ENCODE measurements at regions not wholly inside any gene's neighbourhood (a gene's known extent, or its start where the extent isn't known, plus 50 kb on each side); places are given as distances from the start of the nearest gene placed in this dataset.

DNA sequence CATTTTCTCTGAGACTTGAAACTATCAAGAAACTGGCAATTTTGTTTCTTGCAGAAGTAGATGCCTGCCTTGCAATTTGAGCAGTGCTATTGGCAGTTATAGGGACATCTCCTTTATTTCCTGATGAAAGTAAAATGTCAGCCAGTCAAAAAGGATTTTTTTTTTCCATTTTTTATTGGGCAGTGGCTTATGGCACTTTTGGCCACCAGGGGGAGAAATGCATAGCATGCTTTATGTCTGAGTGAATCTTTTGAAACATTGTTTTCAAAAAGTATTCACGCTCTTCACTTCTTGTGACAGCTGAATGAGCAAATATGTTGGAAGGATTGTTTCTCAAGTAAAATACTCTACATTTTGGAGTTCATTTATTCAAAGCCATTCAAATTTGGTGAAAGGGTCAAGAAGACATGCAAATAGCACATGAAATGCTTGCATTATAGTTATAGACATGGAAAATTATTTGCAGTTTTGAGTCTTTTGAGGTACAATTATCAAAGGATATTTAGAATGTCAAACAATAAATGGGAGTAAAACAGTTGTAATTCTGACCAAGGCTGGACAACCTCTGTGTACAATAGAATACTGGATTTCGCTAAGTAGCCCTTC is 491.0 kb downstream of the CDH2 start:
- DNase-seq = no peak

DNA sequence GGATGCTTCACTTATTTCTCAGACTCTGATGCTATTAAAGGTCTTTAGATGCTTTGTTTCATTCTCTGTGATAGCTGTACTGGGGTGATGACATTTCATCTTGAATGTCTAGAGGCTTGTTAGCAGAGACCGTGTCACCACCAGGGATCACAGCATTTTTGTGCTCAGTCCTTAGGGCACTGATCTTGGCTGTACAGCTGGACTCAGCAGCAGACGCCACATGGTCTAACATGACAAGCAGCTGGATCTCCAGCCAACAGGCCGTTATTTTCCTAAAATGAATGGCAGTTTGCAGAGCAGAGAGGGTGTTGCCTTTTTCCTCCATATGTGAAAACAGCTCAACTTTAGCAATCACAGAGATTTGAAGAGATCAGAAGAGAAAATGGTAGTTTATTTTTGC is 491.8 kb downstream of the CDH2 start:
- no peak for DNase-seq

DNA sequence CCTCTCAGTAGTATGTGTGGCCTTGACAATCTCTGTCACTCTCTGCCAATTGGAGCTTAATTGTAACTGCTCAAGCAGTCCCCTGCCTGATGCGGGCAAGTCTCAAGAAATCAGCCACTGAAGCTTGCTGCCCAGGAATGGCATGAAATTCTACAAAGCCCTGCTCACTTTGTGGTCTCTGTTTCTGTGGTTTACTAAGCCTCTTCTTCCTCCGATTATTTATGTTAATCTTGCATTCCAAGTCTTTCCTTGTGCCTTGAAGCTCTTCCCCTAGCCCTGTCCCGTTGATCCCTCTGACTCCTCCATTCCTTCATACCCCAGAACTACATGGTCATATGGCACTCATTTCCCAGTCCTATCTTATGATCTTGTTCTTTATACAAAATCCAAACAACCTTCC is 489.3 kb upstream of the CHST9 start:
- DNase-seq = no peak

DNA sequence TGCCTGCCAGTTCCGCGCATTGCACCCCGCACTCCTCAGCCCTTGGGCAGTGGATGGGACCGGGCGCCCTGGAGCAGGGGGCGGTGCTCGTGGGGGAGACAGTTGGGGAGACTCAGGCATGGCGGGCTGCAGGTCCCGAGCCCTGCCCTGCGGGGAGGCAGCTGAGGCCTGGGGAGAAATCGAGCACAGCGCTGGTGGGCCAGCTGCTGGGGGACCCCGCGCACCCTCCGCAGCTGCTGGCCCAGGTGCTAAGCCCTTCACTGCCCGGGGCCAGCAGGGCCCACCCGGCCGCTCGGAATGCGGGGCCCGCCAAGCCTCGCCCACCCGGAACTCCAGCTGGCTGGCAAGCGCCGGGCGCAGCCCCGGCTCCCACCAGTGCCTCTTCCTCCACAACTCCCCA is 488.8 kb upstream of the CHST9 start:
- no peak for DNase-seq

DNA sequence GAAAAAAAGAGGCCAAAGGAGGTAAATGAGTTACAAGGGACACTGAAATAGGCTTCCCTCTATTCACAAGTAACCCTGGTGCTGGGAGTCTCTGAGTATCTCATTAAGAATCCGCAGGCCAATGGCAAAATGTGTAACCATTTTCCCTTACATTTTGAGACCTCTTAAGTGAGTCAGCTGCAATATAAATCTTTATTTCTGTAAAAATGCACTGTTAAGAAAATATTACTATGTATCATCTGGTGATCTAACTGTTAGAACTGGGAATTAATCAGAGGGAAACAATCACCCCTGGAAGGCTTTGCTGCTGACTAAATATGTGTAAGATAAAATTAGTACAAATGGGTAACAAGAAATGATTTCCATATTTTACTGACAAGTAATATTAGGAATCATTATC is 483.1 kb upstream of the CHST9 start:
- no peak for DNase-seq

DNA sequence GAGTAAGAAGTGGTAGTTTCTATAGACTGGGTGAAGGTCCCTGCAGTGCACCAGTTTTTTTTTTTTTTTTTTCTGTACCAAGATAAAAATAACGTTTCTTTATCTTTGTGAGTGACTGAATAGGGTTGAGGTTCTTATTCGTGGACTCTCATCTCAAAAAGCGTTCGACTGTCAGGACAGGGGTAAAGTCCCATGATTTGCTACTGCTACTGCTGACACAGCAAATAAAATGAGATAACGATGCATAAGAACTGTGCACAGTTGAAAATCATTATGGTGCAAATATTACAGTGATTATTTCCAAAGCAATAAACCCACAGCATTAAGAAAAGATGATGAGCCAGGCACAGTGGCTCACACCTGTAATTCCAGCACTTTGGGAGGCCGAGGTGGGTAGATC is 482.0 kb upstream of the CHST9 start:
- no peak for DNase-seq

DNA sequence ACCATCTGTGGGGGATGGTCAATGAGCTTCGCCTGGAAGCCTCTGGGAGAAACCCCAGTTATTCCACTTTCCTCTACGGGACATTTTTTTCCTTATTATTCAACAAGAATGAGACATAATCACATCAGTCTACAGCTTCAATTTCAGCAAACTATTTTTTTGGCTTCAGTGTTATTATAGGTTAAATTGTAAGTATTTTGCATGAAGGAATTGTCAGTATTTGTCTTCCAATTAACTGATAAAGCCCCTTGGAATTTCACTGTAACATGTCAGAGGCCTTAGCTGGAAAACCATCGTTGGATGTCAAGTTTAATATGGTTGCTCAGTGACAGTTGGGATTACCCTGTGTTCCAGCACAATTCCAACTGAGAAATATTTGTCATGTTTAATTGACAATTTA is 480.9 kb upstream of the CHST9 start:
- no peak for DNase-seq

DNA sequence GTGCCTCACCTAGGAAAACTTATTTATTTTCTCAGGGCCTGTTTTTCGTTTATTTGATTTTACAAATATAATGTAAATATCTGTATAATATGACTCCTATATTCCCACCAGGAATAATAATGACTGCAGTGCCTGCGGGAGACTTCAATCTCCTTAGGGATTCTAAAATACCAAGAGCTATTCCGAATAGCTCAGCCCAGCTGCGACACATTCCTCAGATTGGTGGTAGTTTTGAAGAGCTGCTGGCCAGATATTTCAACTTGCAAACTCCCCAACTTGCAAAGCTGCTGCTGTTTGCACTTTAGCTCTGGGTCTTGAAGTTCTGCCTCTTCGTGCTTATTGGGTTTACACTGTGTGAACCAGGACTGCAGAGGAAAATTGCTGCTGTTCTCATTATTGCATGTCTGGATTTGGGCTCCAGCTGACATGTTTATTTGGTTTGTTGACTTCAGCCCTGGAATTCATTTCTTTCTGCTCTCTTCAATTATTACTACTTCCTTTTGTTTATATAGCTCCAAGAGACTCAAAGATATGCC is 480.2 kb upstream of the CHST9 start:
- no peak for DNase-seq

DNA sequence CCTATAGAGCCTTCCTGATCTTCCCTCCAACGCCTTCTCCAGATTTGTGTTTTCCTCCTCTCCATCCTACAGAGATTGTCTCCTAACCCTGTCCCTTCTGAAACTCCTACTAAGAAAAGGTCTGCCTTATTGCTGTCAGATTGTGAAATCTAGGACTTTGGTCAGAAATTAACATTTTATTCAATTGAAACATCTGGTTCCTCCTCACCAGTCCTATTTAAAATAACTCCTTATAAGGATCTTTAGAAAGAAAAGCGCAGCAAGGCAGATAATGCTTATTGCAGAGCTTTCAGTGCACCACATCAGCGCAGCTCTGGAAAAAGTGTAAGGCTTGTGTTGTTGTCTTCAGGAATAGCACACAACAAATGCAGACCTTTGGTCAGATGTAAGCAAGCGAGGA is 477.8 kb upstream of the CHST9 start:
- DNase-seq = no peak

DNA sequence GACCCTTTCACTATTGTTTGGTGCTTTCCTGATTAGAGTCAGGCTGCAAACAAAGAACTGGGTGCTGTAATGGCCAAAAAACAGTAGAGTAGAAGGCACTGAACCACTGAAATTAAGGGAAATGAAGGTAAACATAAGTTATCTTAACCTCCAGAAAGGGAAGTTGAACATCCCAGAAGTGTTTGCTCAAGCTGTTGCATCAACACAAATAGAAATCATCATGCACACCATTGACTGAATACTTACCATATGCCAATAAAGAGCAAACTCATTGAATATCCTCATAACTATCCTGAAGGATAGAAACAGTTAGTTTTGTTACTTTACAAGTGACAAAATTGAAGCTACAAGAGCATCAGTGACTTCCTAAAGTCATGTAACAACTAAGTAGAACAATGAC is 477.4 kb upstream of the CHST9 start:
- no peak for DNase-seq

DNA sequence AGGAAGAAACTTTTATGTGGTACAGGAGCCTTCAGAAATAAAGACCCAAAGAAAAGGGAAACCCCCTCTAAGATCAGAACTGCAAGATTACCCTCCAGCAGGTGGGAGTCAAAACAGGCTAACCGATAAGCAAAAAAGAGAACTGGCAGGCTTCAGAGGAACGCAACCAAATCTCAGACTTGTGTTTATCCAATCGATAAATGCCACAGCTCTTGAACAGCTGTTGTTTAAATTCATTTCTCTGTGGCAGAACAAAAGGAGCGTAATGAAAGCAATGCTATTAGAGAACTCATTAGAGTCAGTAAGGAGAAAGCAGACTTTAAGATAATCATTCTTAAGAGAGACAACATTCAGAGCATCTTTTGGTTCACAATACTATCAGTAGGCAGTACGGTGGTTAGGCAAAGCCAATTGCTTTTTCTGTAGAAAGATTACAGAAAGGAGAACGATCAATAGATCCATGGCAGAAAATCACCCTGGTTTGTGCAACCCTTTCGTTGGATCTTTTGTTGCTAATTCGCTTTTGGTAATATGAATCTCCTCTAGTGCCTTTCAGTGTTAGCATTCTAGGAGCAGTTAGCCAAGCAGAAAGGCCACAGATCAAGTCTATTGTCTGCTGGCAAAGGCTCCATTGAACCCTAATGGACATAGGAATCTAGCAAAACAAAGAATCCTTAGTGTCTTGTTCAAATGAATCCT is 476.4 kb upstream of the CHST9 start:
- no peak for DNase-seq

DNA sequence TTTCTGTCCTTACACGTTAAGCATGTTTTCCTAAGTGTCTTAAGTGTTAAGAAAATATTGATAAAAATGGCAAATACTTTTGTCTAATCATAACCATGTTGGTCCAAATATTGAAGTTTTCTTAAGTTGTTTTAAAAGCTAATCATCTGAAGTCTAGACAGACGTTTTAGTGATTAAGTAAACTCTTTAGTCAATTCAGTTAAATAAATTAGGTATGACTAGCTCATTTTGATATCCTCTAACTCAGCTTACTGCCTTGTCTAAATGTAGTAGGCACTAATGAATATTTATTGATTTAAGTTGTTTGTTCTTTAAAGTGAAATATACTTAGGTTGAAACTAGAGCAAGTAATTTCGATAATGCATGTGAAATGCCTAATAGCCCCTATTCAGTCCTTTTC is 471.8 kb upstream of the CHST9 start:
- no peak for DNase-seq

DNA sequence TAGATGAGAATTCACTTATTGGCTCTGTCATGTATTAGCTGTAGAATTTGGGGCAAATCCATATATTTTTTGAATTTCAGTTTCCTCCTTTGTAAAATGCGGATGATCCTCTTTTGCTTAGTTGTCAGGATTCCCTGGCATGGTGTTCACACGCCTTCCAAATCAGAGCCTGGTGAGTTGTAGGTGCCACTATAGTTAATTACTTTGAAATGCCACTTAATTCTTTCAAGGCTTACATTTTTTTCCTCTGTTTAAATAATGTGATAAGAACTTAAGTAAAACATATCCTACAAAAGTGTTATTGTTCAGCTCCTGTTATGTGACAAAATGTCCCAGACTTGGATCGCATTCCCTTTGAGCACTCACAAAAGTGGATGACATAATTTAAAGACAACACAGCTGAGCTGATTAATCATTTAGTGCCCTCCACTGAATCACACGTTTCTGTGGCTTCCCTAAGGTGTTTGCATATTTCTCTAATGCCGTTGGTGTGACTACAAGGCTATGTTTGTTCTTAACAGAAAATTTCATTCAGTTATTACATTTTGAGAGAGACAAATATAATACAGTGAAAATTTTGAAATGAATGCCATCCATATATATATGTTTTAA is 471.2 kb upstream of the CHST9 start:
- no peak for DNase-seq

DNA sequence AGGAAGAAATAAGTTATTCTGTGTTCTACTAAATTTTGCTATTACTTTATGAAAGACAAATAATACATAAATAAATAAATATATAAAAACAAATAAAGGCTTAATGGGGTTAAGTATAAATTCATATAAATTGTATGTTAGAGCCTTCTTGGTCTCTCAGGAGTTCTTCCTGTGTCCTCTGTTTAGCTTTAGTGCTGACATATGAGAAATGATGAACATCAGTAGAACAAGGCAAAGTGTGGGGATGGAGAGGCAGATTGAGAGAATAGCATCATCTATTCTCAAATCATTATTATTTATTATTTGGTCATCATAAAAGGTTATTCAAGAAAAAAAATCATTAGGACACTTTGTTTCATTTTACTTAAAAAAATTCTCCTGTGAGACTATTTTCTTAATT is 468.1 kb upstream of the CHST9 start:
- no peak for DNase-seq

DNA sequence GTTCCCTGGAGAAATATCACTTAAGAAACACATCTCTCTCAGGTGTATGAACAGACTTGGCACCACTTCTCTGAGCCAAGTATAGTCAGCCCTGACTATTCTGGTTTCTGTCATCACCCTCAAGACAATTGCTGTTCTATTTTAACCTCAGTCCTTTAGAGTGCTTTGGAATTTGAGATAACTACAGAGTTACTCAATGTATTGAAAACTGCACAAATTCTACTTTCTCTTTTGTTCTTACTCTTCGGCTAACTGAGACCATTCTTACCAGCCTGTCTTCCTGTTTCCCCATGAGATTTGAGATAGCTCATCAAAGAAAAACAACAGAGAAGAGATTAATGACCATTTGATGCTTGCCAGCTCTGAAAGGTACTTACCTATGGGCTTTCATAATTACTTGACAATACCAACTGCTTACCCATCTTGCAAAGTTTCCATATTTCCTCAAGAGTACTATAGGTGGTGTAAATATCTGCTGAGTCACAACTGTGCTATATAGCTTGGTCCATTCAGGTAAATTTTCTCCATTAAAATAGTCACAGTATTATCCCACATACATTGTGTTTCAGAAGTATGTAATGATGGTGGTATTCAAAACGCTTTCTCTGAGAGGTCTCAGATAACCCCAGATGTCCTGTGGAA is 467.5 kb upstream of the CHST9 start:
- no peak for DNase-seq

DNA sequence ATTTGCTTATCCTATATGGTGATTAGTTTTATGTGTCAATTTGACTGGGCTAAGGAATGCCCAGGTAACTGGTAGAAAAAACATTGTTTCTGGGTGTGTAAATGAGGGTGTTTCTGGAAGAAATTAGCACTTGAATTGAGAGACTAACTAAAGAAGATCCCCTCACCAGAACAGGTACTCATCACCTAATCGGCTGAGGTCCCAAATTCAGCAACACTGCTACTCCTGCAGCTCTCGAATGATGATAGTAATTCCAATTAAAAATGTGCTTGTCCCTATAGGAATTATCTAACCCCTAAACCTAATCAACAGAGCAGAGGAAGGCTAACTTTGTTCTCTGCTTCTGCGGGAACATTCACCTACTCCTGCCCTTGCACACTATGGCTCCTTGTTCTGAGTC is 464.5 kb upstream of the CHST9 start:
- DNase-seq = no peak

DNA sequence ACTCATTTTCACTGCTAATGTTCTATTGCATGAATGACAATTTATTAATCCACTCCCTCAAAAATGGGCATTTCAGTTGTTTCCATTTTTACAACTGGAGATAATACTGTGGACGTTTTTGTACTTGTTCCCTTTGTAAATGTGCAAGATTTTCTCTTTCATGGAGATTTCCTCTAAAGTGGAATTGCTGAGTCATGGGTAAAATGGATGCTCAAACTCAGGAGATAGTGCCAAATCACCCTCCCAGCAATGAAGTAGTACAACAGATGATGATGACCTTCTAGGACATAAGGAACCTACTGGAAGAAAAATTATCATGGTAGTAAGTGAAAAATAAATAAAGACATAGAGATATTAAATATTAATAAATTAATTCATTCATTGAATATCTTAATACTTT is 460.8 kb upstream of the CHST9 start:
- no peak for DNase-seq

DNA sequence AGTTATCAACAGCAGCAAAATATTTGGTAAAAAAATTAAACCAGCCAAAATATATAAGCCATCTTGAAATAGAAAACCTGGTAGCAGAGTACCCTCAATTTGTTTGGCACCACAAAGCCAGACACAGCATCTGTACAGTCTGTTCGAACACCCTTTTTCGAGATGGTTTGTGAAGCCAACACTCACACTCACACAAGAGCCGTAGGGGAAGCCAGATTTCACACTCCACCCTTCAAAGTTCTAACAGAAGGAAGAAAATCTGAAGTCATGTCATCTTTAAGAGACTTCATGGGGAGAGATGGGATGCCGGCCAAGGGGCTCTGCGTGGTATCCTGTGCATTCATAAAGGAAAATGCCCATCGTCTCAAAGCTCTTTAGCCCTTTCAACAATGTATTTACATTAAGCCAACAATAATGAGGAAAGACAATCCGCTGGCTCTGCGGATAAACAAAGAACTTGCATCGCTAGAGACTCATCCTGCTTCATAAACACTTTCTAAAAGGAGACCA is 451.5 kb upstream of the CHST9 start:
- DNase-seq = no peak

DNA sequence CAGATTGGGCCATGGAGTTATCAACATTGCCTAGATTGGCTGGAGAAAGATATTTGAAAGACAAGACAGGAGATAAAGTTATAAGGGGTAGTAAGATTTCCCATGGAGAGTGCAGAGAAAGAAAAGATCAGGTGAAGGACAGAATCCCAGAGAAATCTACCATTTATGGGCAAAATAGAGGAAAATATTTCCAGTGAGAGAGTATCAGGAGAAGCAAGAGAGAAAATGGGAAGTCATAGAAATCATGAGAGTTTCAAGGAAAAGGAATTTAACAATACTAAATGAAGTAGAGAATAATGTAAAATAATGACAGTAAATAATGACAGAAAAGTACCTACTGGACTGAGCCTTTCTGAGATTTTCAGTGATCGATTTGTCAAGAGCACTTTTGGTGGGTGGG is 447.6 kb upstream of the CHST9 start:
- DNase-seq = no peak

DNA sequence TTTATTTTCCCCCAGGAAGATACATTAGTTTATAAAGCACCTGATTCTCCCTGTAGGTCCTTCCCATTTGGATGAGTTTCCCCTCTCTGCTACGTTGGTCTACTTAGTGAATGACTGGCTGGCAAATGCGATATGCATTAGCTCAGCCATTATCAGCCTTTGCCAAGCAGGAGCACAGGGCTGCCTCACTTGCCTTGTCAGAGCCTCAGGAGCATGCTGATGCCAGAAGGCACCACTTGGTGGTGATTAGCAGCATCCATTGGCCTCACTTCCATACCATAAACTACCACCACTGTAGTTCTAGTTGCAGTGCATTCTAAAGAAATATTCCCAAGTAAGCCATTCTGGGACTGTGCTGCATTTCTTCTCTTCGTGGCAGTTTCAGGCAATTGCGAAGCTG is 442.8 kb upstream of the CHST9 start:
- no peak for DNase-seq

DNA sequence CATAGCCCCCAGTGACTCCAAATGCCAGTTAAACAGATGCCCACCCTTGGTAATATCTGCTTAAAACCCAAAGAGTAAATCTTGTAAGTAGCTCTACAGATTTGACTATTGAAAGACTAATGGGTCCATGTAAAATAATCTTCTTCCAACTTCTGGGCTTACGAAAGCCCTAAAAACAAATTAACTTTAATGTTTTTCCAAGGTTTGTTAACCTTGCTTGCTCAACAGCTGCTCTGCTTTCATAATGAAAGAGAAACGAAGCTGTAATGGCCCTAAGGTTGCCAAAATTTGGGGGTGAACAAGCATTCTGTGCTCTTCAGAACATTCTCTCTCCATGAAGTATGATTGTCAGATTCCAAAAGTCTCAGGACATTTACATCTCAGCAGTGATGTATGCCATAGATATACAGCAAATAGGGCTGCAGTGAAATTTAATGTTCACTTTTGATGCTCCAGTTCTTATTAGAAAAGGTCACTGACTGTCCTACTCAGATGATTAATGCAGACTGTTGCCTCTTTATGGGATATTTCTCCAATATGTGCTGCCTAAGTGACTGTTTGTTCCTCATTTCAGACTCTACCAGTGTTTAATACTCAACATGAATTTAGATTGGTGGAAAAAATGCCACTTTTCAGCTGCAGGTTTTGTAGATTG is 436.3 kb upstream of the CHST9 start:
- no peak for DNase-seq

DNA sequence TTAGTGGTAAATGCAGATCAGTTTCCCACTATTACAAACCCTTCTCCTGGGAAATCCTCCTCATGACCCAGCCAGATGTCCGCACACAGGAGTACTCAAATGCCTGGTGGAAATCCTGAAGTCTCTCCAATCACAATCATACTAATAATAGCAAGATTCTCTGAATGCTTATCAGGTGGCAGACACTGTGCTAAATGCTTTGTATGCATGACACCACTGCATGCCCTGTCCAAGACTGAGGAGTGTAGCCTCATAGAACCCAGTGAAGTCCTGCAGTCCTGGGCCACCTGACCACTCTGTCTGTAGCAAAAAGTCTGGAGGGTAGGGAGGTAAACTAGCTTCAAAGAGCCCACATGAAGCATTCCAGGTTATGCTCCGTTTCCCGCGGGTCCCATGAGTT is 434.8 kb upstream of the CHST9 start:
- DNase-seq = no peak

DNA sequence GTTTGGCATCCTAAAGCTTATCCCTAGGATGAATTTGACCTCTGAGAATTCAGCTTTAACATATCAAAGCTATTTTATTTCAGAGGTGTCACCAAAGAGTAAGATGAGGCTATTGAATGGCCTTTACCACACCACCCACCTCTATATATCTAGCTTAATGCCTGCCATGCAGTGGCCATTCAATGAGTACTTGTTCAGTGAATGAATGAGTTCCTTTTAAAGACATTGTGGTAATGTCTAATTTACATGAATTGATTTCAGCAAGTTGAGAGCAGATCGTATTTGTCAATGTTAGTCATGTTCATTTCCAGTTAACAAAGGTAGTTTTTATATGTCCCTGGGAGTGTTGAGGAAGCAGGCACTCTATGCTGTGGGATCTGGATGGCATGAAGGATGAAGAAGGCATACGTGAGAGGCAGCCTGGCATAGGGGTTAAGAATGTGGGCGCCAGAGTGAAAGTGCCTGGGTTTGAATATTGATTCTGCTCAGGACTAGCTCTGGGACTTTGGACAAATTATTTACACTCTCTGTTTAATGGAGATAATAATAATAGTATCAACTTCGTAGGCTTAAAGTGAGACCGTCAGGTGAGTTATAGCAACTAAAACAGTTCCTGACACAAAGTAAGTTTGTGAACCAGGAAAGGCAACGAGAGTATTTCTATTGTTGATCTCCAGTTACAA is 434.1 kb upstream of the CHST9 start:
- no peak for DNase-seq
